MCF 10A (cell line): ENCODE measurements at regions not wholly inside any gene's neighbourhood (a gene's known extent, or its start where the extent isn't known, plus 50 kb on each side); places are given as distances from the start of the nearest gene placed in this dataset.
"Not testable (repeated sequence)": the region's sequence is repeated elsewhere in the genome, so short reads cannot be mapped to it uniquely, and the experiment has no call there.

Experiments used
- BruUV-seq: library from RNA; stranded (reverse); fragments of 400-500 nt; replicated peaks from 2 replicates; lab custom pipeline; 2021; lab: Mats Ljungman, UMichigan
- CTCF ChIA-PET: fragments of 300-600 bp; sonication (Branson Sonifier 250); formaldehyde crosslinking; extraction: SDS; loops from one replicate; lab custom pipeline; 2021; ENCODE audit warnings: antibody characterized with exemption, inconsistent platforms; lab: Yijun Ruan, JAX
- POLR2A ChIA-PET: fragments of 300-600, 350-650 bp; sonication (Branson Sonifier 250); formaldehyde crosslinking; extraction: SDS; loops from one replicate; lab custom pipeline; 2020; ENCODE audit warnings: antibody characterized with exemption, inconsistent platforms; lab: Yijun Ruan, JAX
- DNase-seq: peaks from one replicate; pipeline ENCODE4 v3.0.0-alpha.2; 2018; ENCODE audit not compliant: unreplicated experiment
- H3K27ac Mint-ChIP-seq: one replicate; pipeline ENCODE4 v1.8.0; 2022; ENCODE audit warnings: mild to moderate bottlenecking, low read depth, mixed read lengths; ENCODE audit not compliant: unreplicated experiment
- H3K27me3 Mint-ChIP-seq: one replicate; pipeline ENCODE4 v1.8.0; 2022; ENCODE audit warnings: mixed read lengths; ENCODE audit not compliant: insufficient read depth, unreplicated experiment
- H3K36me3 Mint-ChIP-seq: one replicate; pipeline ENCODE4 v1.8.0; 2022; ENCODE audit warnings: mild to moderate bottlenecking, moderate library complexity, mixed read lengths; ENCODE audit not compliant: insufficient read depth, unreplicated experiment
- H3K4me1 Mint-ChIP-seq: one replicate; pipeline ENCODE4 v1.8.0; 2022; ENCODE audit warnings: mixed read lengths; ENCODE audit not compliant: insufficient read depth, unreplicated experiment
- H3K4me3 Mint-ChIP-seq: one replicate; pipeline ENCODE4 v1.8.0; 2022; ENCODE audit warnings: mild to moderate bottlenecking, moderate library complexity, mixed read lengths; ENCODE audit not compliant: unreplicated experiment
- H3K9me3 Mint-ChIP-seq: one replicate; pipeline ENCODE4 v1.8.0; 2022; ENCODE audit warnings: mixed read lengths; ENCODE audit not compliant: unreplicated experiment
- intact Hi-C: fragments of 100-400 bp; cut with micrococcal nuclease; formaldehyde crosslinking; loops from 2 replicates; pipeline ENCODE4 v1.14.1; 2022
- TF ChIP-seq, protein P1 (sequence below): fragments of 200-600 bp; IDR thresholded peaks from one replicate; pipeline ENCODE4 v1.8.0; 2022; ENCODE audit warnings: antibody characterized with exemption, mild to moderate bottlenecking; ENCODE audit not compliant: unreplicated experiment

DNA sequence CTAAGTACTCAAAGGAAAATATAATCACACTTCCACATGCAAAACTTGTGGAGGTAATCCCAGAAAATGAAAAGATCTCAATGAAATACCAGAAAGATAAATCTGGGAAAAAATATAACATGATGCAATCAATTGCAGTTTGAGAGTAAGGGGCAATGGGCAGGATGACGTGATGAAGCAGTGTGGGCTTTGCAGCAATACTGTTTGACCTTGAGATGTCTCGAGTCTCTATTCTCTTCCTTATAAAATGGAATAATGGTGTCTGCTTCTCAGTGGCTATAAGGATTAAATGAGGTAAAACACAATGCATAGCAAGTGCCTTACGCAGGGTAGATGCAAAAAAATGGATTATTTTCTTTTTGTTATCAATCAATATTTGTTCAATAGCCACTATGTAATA, 447.5 kb downstream of the BUD13 start:
- Mint-ChIP-seq H3K9me3 (peaks cover 22% of the 10 kb centered on the region), H3K27ac (no peak overlapping the region), H3K4me3 (no peak overlapping the region), H3K36me3 (no peaks in the 10 kb centered on the region), H3K27me3 (no peaks in the 10 kb centered on the region), H3K4me1 (no peaks in the 10 kb centered on the region)
- BruUV-seq = no TSS peak
- DNase-seq = no peak
- intact Hi-C loops = no loop called here
- ChIA-PET CTCF (no interaction called here), POLR2A (no interaction called here)
- TF ChIP-seq, protein P1, sequence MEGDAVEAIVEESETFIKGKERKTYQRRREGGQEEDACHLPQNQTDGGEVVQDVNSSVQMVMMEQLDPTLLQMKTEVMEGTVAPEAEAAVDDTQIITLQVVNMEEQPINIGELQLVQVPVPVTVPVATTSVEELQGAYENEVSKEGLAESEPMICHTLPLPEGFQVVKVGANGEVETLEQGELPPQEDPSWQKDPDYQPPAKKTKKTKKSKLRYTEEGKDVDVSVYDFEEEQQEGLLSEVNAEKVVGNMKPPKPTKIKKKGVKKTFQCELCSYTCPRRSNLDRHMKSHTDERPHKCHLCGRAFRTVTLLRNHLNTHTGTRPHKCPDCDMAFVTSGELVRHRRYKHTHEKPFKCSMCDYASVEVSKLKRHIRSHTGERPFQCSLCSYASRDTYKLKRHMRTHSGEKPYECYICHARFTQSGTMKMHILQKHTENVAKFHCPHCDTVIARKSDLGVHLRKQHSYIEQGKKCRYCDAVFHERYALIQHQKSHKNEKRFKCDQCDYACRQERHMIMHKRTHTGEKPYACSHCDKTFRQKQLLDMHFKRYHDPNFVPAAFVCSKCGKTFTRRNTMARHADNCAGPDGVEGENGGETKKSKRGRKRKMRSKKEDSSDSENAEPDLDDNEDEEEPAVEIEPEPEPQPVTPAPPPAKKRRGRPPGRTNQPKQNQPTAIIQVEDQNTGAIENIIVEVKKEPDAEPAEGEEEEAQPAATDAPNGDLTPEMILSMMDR = no peak

DNA sequence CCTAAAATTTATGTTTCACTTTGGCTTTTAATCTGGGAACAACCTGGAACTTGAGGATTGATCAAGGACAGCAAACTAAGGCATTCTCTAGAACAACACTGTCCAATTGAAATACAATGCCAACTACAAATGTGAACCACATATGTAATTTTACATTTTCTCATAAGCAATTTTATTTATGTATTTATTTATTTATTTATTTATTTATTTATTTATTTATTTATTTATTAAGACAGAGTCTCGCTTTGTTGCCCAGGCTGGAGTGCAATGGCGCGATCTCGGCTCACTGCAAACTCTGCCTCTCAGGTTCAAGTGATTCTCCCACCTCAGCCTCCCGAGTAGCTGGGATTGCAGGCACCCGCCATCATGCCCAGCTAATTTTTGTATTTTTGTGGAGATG, 448.7 kb downstream of the BUD13 start:
- intact Hi-C loops, H3K27me3 Mint-ChIP-seq, DNase-seq, H3K27ac Mint-ChIP-seq, POLR2A ChIA-PET, BruUV-seq, H3K36me3 Mint-ChIP-seq, H3K4me3 Mint-ChIP-seq, H3K4me1 Mint-ChIP-seq, CTCF ChIA-PET: not testable (repeated sequence)
- peaks cover 15% of the 10 kb centered on the region for H3K9me3 Mint-ChIP-seq

- Mint-ChIP-seq H3K27me3 (no peaks in the 10 kb centered on the region), H3K9me3 (peaks cover 25% of the 10 kb centered on the region), H3K4me3 (no peak overlapping the region), H3K36me3 (no peaks in the 10 kb centered on the region), H3K27ac (no peak overlapping the region), H3K4me1 (no peaks in the 10 kb centered on the region)
- no peak for DNase-seq
- BruUV-seq = no TSS peak
- ChIA-PET POLR2A (no interaction called here), CTCF (no interaction called here)
- intact Hi-C loops = no loop called here
- TF ChIP-seq, protein P1 = no peak
Observed at GRCh38 chr11:116317212-116317611, 455.6 kb downstream of the BUD13 start.

DNA sequence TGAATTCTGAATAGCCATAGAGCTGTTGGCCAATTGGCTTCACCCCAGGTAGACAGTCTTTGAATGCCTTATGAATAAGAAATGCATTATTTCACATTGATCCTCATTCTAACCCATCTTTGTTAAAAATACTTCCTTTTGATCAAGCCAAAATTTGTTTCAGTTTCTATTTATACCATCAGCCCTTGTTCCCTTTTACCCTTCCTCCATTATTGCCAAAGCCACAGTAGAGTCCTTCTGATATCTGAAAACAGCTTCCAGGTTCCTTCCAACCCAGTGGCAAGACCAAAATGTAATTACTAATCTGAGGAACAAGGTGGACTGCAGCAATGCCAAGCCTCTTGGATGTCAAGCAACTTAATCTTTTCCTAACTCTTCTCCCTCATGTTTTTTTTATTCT, 458.8 kb downstream of the BUD13 start:
- intact Hi-C loops = no loop called here
- Mint-ChIP-seq H3K4me1 (no peaks in the 10 kb centered on the region), H3K9me3 (peaks cover 21% of the 10 kb centered on the region), H3K4me3 (no peak overlapping the region), H3K27ac (no peak overlapping the region), H3K36me3 (no peaks in the 10 kb centered on the region), H3K27me3 (no peaks in the 10 kb centered on the region)
- POLR2A ChIA-PET = no interaction called here
- TF ChIP-seq, protein P1 = no peak
- CTCF ChIA-PET = no interaction called here
- BruUV-seq = no TSS peak
- no peak for DNase-seq
